K562 (cell line): ENCODE measurements at regions not wholly inside any gene's neighbourhood (a gene's known extent, or its start where the extent isn't known, plus 50 kb on each side); places are given as distances from the start of the nearest gene placed in this dataset.

Experiments used
- ATAC-seq: fragments of 200-7000 bp; cut with Tn5 transposase; 3 replicates; pipeline ENCODE4 v1.9.1; 2020; ENCODE audit warnings: moderate library complexity
- BruUV-seq: library from RNA; stranded (reverse); fragments of 400-500 nt; replicated peaks from 2 replicates; lab custom pipeline; 2021; lab: Mats Ljungman, UMichigan
- CTCF ChIA-PET: fragments of 300-600 bp; formaldehyde crosslinking; extraction: SDS; loops from one replicate; lab custom pipeline; 2021; ENCODE audit warnings: low intra/inter-chr PET ratio; lab: Yijun Ruan, JAX
- POLR2A ChIA-PET: fragments of 300-600, 350-650 bp; sonication (Branson Sonifier 250); formaldehyde crosslinking; extraction: SDS; loops from one replicate; lab custom pipeline; 2021; ENCODE audit warnings: antibody characterized with exemption, inconsistent platforms; lab: Yijun Ruan, JAX
- DNase-seq, 4 experiments: peaks; one replicate each; pipeline versions ENCODE4 v3.0.0 to v3.0.0-alpha.2; 2011 to 2018; ENCODE audit warnings: low spot score in 3 of 4, mixed read lengths in 3 of 4; ENCODE audit errors: extremely low read depth in 1 of 4
- FAIRE-seq: peaks from 2 replicates; lab custom pipeline; 2011; peaks lifted over from hg19 to GRCh38; lab: Jason Lieb, UNC
- H2AFZ ChIP-seq: 2 replicates; pipeline ENCODE4 v1.6.0; 2011; ENCODE audit warnings: low read depth, low read length, control low read depth, inconsistent platforms
- H3K27ac ChIP-seq: fragments of 200-600 bp; 3 replicates; pipeline ENCODE4 v1.8.0; 2011; ENCODE audit warnings: low read depth, mild to moderate bottlenecking, control low read depth, inconsistent platforms, low read length, moderate library complexity, mixed read lengths; ENCODE audit errors: extremely low read depth
- H3K27me3 ChIP-seq, 2 experiments: fragments of 300-600 bp in 1 of 2; 2 replicates in 1 of 2; 3 replicates in 1 of 2; pipeline versions ENCODE4 v1.6.0 to v1.8.0; 2011; ENCODE audit warnings: inconsistent platforms in 2 of 2, low read length in 2 of 2, mild to moderate bottlenecking in 1 of 2, mixed read lengths in 1 of 2, moderate library complexity in 1 of 2; ENCODE audit not compliant: control insufficient read depth in 2 of 2, insufficient read depth in 2 of 2
- H3K36me3 ChIP-seq: fragments of 300-600 bp; 3 replicates; pipeline ENCODE4 v1.8.0; 2011; ENCODE audit warnings: mild to moderate bottlenecking, low read length, inconsistent platforms; ENCODE audit not compliant: control insufficient read depth, insufficient read depth
- H3K4me1 ChIP-seq, 2 experiments: fragments of 200-600 bp in 1 of 2; replicated peaks in 1 of 2; 2 replicates in 1 of 2; 3 replicates in 1 of 2; pipeline versions ENCODE4 v1.5.1 to v1.8.0; 2011; ENCODE audit warnings: inconsistent platforms in 2 of 2, low read length in 2 of 2, mild to moderate bottlenecking in 1 of 2, mixed read lengths in 1 of 2, moderate library complexity in 1 of 2; ENCODE audit not compliant: control insufficient read depth in 2 of 2, insufficient read depth in 2 of 2
- H3K4me2 ChIP-seq: 2 replicates; pipeline ENCODE4 v1.6.1; 2011; ENCODE audit warnings: low read length, control low read depth, inconsistent platforms, mixed read lengths; ENCODE audit not compliant: insufficient read depth
- H3K4me3 ChIP-seq: fragments of 200-600 bp; sonication (generic), shearing (Covaris generic); 2 replicates; pipeline ENCODE4 v1.5.1; 2016; ENCODE audit warnings: control low read depth, inconsistent platforms
- H3K79me2 ChIP-seq: fragments of 200-600 bp; 3 replicates; pipeline ENCODE4 v1.8.0; 2011; ENCODE audit warnings: low read length, inconsistent platforms; ENCODE audit not compliant: control insufficient read depth, insufficient read depth
- H3K9ac ChIP-seq, 2 experiments: 2 replicates each; pipeline versions ENCODE4 v1.6.0 to v1.6.1; 2011; ENCODE audit warnings: low read depth in 2 of 2, low read length in 2 of 2, control low read depth in 1 of 2, inconsistent platforms in 1 of 2, mild to moderate bottlenecking in 1 of 2, mixed read lengths in 1 of 2; ENCODE audit not compliant: insufficient read depth in 1 of 2
- H3K9me1 ChIP-seq: one replicate; pipeline ENCODE4 v1.6.0; 2011; ENCODE audit warnings: inconsistent platforms, mild to moderate bottlenecking, low read length, moderate library complexity; ENCODE audit not compliant: control insufficient read depth, insufficient read depth
- H3K9me3 ChIP-seq: replicated peaks from 2 replicates; pipeline ENCODE4 v1.5.1; 2011; ENCODE audit warnings: low read depth, low read length, inconsistent platforms; ENCODE audit not compliant: control insufficient read depth, insufficient read depth
- H4K20me1 ChIP-seq: replicated peaks from 2 replicates; pipeline ENCODE4 v1.6.1; 2011; ENCODE audit warnings: low read length, inconsistent platforms, mixed read lengths; ENCODE audit not compliant: control insufficient read depth, insufficient read depth
- E2F1 ChIP-seq: sonication (generic); formaldehyde crosslinking; IDR thresholded peaks from 2 replicates; pipeline ENCODE4 v1.8.1; 2023; ENCODE audit warnings: mild to moderate bottlenecking, missing genetic modification reagents, moderate library complexity
- HNRNPL ChIP-seq: fragments of 200-400 bp; formaldehyde crosslinking; IDR thresholded peaks from 2 replicates; pipeline ENCODE4 v1.6.1; 2017; ENCODE audit warnings: low read depth, mild to moderate bottlenecking, low read length
- IRF9 ChIP-seq: fragments of 450-650 bp; IDR thresholded peaks from 2 replicates; pipeline ENCODE4 v1.6.1; 2016; ENCODE audit warnings: missing biosample characterization, missing genetic modification characterization
- KAT7 ChIP-seq: sonication (generic); formaldehyde crosslinking; IDR thresholded peaks from 2 replicates; pipeline ENCODE4 v1.8.0; 2022; ENCODE audit warnings: missing genetic modification reagents, mild to moderate bottlenecking, borderline replicate concordance
- MTA2 ChIP-seq: fragments of 450-650 bp; IDR thresholded peaks from 2 replicates; pipeline ENCODE4 v1.6.1; 2016; ENCODE audit warnings: low read depth
- SMAD3 ChIP-seq: fragments of 450-650 bp; formaldehyde crosslinking; conservative IDR thresholded peaks from 2 replicates; pipeline ENCODE4 v1.4.0; 2020; ENCODE audit warnings: mild to moderate bottlenecking
- SNRNP70 ChIP-seq: fragments of 200-400 bp; formaldehyde crosslinking; optimal IDR thresholded peaks from 2 replicates; pipeline ENCODE3; 2017; ENCODE audit warnings: low read depth, low read length
- TAF1 ChIP-seq: IDR thresholded peaks from 2 replicates; pipeline ENCODE4 v1.6.1; 2011; ENCODE audit warnings: mild to moderate bottlenecking, low read length, moderate library complexity; ENCODE audit not compliant: insufficient read depth, control insufficient read depth, severe bottlenecking; ENCODE audit errors: extremely low read depth
- TCF7L2 ChIP-seq: fragments of 150-350 bp; IDR thresholded peaks from 2 replicates; pipeline ENCODE4 v1.6.1; 2016; ENCODE audit warnings: low read depth, mild to moderate bottlenecking, low read length, moderate library complexity
- TEAD4 ChIP-seq, 2 experiments: sonication (generic) in 1 of 2; formaldehyde crosslinking in 1 of 2; IDR thresholded peaks; 2 replicates each; pipeline versions ENCODE4 v1.6.1 to v1.8.0; 2012 to 2022; ENCODE audit warnings: borderline replicate concordance in 1 of 2, inconsistent platforms in 1 of 2, low read length in 1 of 2, mild to moderate bottlenecking in 1 of 2, missing genetic modification reagents in 1 of 2
- THAP12 ChIP-seq: fragments of 250-450 bp; sonication (Bioruptor Pico); IDR thresholded peaks from 2 replicates; pipeline ENCODE4 v1.9.0; 2021; ENCODE audit warnings: mild to moderate bottlenecking, inconsistent platforms
- ZBTB5 ChIP-seq: fragments of 450-650 bp; IDR thresholded peaks from 2 replicates; pipeline ENCODE4 v1.6.1; 2017; ENCODE audit warnings: antibody characterized with exemption
- ZEB2 ChIP-seq: fragments of 450-650 bp; IDR thresholded peaks from 2 replicates; pipeline ENCODE4 v1.6.1; 2016
- ZFP91 ChIP-seq: sonication (generic); formaldehyde crosslinking; IDR thresholded peaks from 2 replicates; pipeline ENCODE4 v1.8.0; 2022; ENCODE audit warnings: mild to moderate bottlenecking, missing genetic modification reagents
- whole genome bisulfite sequencing: fragments of 100-300 bp; shearing (Covaris generic); methylation state at CpG from one replicate; pipeline ENCODE4 v1.1.6; 2016; ENCODE audit warnings: low coverage, mixed read lengths; ENCODE audit not compliant: insufficient coverage; ENCODE audit errors: missing lambda C conversion rate; 5-methylcytosine and 5-hydroxymethylcytosine counted together
- in situ Hi-C: fragments of 300-500 bp; cut with MboI; formaldehyde crosslinking; loops from 4 replicates; pipeline ENCODE4 v1.15.0; 2018; ENCODE audit warnings: inconsistent platforms, mixed read lengths
- intact Hi-C: fragments of 100-400 bp; cut with micrococcal nuclease; formaldehyde crosslinking; loops from 2 replicates; pipeline ENCODE4 v1.14.2; 2022

GRCh38 chr2:51919395-51919794 lies 887.5 kb upstream of the NRXN1 start:
- ATAC-seq = no peak
- intact Hi-C loops (no loop called here), in situ Hi-C loops (no loop called here)
- Histone ChIP-seq H3K4me2 (no peak overlapping the region), H4K20me1 (no peaks in the 10 kb centered on the region), H3K4me1 (no peaks in the 10 kb centered on the region)
- no TSS peak for BruUV-seq
- CTCF ChIA-PET = no interaction called here
- TF ChIP-seq SMAD3 (CRISPR knock-in tag) = no peak
- TF ChIP-seq SNRNP70 = no peak
- no peak for TF ChIP-seq MTA2
- TF ChIP-seq ZFP91 (CRISPR knock-in tag) = no peak
- TF ChIP-seq IRF9 (tag) = no peak
- TF ChIP-seq ZBTB5 = no peak
- TF ChIP-seq TEAD4 (IDR thresholded peaks at IDR 0.05; ENCODE audit: low read length) = no peak
- no peak for TF ChIP-seq TEAD4 (CRISPR knock-in tag; IDR thresholded peaks at IDR 0.05; ENCODE audit: borderline replicate concordance)
- TF ChIP-seq HNRNPL = no peak
- no peak for TF ChIP-seq TCF7L2
- TF ChIP-seq ZEB2 = no peak
- TF ChIP-seq THAP12 (CRISPR knock-in tag) = no peak
- TF ChIP-seq TAF1 = no peak
- TF ChIP-seq E2F1 = no peak
- no peak for TF ChIP-seq KAT7 (CRISPR knock-in tag)
- TF ChIP-seq, all 486 proteins: peak for 0
- 0% methylated on average over 1 of the region's 1 CpG for WGBS
- FAIRE-seq (no peak), DNase-seq (no peak)
- H3K9me3 ChIP-seq = no peaks in the 10 kb centered on the region
- H3K36me3 ChIP-seq = no peaks in the 10 kb centered on the region
- no peaks in the 10 kb centered on the region for H3K9me1 ChIP-seq
- H3K4me3 ChIP-seq = no peak overlapping the region
- no peak overlapping the region for H3K9ac ChIP-seq
- no peaks in the 10 kb centered on the region for H3K27me3 ChIP-seq
- POLR2A ChIA-PET = no interaction called here
- no peak overlapping the region for H3K27ac ChIP-seq
- H2AFZ ChIP-seq = no peak overlapping the region
- no peaks in the 10 kb centered on the region for H3K79me2 ChIP-seq
